Stimulated activated memory B cell treated with anti-CD40 and anti-IgM and Interleukin-4, amounts not matched to agents 10 μg/mL and 1 μg/mL and 100 μg/mL, for 72 hours (primary cell): ENCODE measurements at regions not wholly inside any gene's neighbourhood (a gene's known extent, or its start where the extent isn't known, plus 50 kb on each side); places are given as distances from the start of the nearest gene placed in this dataset.

Source experiments
- ATAC-seq: fragments of 150-1000 bp; cut with Tn5 transposase; 2 replicates; pipeline ENCODE4 v1.10.0; 2021
- H3K27ac Mint-ChIP-seq: one replicate; pipeline ENCODE4 v1.8.0; 2022; ENCODE audit warnings: mild to moderate bottlenecking, mixed read lengths
- H3K27me3 Mint-ChIP-seq: one replicate; pipeline ENCODE4 v1.8.0; 2022; ENCODE audit warnings: mixed read lengths
- H3K36me3 Mint-ChIP-seq: one replicate; pipeline ENCODE4 v1.8.0; 2022; ENCODE audit warnings: mixed read lengths
- H3K4me1 Mint-ChIP-seq: one replicate; pipeline ENCODE4 v1.8.0; 2022; ENCODE audit warnings: mixed read lengths
- H3K4me3 Mint-ChIP-seq: one replicate; pipeline ENCODE4 v1.8.0; 2022; ENCODE audit warnings: mild to moderate bottlenecking, moderate library complexity, mixed read lengths
- H3K9me3 Mint-ChIP-seq: one replicate; pipeline ENCODE4 v1.8.0; 2022; ENCODE audit warnings: mixed read lengths

DNA sequence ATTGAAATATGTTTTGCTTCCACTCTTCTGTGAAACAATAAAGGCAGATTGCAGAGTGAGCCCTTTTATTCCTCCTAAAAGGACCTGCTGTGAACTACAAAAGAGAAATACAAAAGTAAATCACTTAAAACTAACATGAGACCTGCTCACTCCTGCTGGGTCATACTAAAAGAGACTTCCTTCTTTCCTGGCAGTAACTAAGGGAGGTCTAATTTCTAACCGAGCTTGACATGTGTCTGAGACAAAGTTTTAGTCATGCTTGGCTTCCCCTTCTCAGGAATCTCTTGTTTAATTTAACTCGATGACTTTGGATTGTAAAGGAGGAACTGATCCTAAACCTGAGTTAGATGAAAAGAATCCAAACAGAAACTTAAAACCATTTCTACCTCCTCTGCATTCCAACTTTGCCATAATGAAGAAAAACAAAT, 86.4 kb upstream of the CDH6 start:
- Mint-ChIP-seq H3K4me1 (no peaks in the 10 kb centered on the region), H3K9me3 (peaks cover 3% of the 10 kb centered on the region), H3K27me3 (no peaks in the 10 kb centered on the region), H3K27ac (no peak overlapping the region), H3K36me3 (no peaks in the 10 kb centered on the region), H3K4me3 (no peak overlapping the region)
- ATAC-seq: no peak

DNA sequence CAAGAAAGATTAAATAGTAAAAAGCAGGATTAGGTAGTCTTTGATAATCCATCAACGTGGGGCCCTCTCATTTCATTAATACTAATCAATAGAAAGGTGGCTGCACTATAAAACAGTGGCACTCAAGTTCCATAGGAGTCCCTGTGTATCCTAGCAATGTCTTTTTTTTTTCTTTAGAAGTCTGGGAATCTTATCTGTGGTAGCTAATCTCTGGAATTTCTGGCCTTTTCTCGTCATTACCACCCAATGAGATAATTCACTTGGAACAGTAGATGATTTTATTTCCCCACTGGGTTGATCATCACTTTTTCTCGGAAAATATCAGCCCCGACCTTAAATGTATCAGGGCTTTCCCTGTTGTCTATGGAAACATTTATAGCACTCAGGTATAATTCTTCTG, 86.8 kb upstream of the CDH6 start:
- Mint-ChIP-seq H3K4me3 (no peak overlapping the region), H3K27ac (no peak overlapping the region), H3K36me3 (no peaks in the 10 kb centered on the region), H3K9me3 (peaks cover 3% of the 10 kb centered on the region), H3K4me1 (no peaks in the 10 kb centered on the region), H3K27me3 (no peaks in the 10 kb centered on the region)
- no peak for ATAC-seq

DNA sequence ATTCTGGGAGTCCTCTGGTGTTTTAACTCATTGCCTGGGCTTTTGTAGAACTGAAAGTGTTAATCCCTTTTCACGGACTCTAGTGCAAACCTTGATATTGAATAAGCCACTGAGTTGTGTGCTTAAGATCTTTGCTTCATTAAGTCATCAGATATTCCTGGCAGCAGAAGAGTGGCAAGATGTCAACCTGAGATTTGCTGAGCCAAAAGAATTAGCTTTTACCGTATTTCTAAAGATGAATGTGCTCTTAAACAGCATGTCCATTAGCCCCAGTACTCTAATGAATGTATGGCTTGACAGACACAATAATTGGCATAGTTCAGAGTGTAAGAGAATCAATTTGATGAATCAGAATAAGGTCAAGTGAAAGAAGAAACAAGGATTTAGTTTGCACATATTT, 87.2 kb upstream of the CDH6 start:
- Mint-ChIP-seq H3K27ac (no peak overlapping the region), H3K27me3 (no peaks in the 10 kb centered on the region), H3K4me3 (no peak overlapping the region), H3K9me3 (peaks cover under 1% of the 10 kb centered on the region), H3K4me1 (no peaks in the 10 kb centered on the region), H3K36me3 (no peaks in the 10 kb centered on the region)
- no peak for ATAC-seq

DNA sequence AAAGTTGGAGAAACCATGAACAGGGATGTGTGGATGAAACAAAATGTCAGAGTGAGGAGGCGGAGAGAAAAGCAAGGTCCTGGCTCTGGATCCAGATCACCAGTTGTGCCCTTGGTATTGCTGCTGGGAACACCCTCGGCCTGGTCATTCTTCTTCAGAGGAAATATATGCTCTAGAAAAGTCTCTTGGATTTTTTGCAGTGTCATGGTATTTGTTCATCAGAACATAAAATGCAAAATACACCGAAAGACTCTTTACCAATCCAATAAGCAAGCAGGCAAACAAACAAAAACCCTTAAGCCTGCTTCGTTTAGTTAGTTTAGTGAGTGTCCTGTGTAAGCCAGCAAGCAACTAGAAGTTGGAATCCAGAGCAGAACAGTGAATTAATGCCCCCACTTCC, 88.7 kb upstream of the CDH6 start:
- Mint-ChIP-seq H3K4me1 (no peaks in the 10 kb centered on the region), H3K9me3 (no peaks in the 10 kb centered on the region)
- ATAC-seq: no peak

DNA sequence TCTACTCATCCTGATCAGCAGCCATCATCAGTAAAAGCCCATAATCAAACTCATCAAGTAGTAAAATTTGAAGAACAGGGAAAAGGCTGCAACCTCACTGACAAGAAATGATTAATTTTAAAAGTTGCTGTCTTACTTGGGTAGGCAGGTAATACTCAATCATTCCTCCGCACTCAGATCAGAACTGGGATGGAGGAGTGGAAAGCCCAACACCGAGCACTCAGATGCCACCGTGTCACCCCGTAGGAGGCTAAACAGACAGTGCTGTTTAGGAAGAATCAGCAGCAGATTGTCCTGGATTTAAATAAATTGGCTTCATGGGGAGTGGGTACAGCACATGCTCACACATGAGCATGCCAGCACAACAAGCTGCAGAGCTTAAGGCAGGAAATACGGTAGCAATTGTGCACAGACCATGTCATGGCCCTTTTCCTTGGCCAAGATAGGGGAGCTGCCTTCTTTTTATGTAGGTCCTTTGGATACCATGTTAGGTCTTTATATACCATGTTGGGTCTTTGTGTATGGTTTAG, 92.6 kb upstream of the CDH6 start:
- H3K27ac Mint-ChIP-seq: no peak overlapping the region
- no peaks in the 10 kb centered on the region for H3K27me3 Mint-ChIP-seq

More for the DNA sequence above, 88.7 kb upstream of the CDH6 start:
- Mint-ChIP-seq H3K27ac (no peak overlapping the region), H3K27me3 (no peaks in the 10 kb centered on the region), H3K36me3 (no peaks in the 10 kb centered on the region), H3K4me3 (no peak overlapping the region)

DNA sequence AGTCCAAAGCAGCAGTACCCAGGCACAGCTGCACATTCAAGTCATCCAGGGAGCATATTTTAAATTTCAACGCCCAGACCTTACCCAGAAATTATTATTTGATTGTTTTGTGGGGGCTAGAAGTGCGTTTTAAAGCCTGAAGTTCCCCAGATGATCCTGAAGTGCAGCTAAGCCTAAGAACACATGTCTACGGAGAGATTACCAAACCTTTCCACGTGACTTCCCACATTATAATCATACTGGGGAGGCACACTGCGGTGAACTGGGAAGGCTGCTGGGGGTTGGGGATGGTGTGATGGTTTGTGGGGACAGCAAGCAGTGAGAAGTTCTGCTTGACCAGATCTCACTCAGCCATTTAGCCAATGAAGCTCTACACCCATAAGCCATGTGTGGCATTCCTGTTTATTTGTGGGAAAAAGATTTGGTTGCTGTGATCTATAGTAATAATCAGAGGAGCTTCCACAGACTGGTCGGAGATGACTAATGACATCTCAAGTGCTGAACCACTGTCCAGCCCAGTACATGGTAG, 93.4 kb upstream of the CDH6 start:
- no peak overlapping the region for H3K27ac Mint-ChIP-seq
- no peaks in the 10 kb centered on the region for H3K36me3 Mint-ChIP-seq

More for the DNA sequence above, 92.6 kb upstream of the CDH6 start:
- Mint-ChIP-seq H3K9me3 (no peaks in the 10 kb centered on the region), H3K4me1 (no peaks in the 10 kb centered on the region), H3K36me3 (no peaks in the 10 kb centered on the region), H3K4me3 (no peak overlapping the region)
- no peak for ATAC-seq

DNA sequence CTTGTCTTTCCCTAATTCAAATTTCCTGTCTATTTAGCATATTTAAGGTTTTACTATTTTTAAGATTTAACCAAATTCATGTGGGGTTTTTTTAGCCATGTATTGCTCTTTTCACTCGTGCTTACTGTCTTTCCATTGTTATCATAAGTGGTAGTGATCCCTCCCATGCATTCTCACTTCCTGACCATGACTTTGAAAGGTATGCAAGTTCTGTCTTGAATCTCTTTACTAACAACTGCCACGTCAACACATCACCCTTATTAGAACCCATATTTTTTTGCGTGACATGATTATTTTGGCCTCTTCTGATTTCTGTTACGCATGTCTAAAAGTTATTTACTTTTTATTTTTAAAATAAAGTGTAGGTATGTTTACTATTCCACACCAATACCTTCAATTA, 94.7 kb upstream of the CDH6 start:
- no peak for ATAC-seq
- no peaks in the 10 kb centered on the region for H3K36me3 Mint-ChIP-seq
- no peaks in the 10 kb centered on the region for H3K4me1 Mint-ChIP-seq
- no peak overlapping the region for H3K4me3 Mint-ChIP-seq
- no peak overlapping the region for H3K27ac Mint-ChIP-seq
- H3K27me3 Mint-ChIP-seq: no peaks in the 10 kb centered on the region
- no peaks in the 10 kb centered on the region for H3K9me3 Mint-ChIP-seq

More for the DNA sequence above, 93.4 kb upstream of the CDH6 start:
- no peaks in the 10 kb centered on the region for H3K9me3 Mint-ChIP-seq
- no peak overlapping the region for H3K4me3 Mint-ChIP-seq
- no peaks in the 10 kb centered on the region for H3K27me3 Mint-ChIP-seq
- H3K4me1 Mint-ChIP-seq: no peaks in the 10 kb centered on the region
- no peak for ATAC-seq

DNA sequence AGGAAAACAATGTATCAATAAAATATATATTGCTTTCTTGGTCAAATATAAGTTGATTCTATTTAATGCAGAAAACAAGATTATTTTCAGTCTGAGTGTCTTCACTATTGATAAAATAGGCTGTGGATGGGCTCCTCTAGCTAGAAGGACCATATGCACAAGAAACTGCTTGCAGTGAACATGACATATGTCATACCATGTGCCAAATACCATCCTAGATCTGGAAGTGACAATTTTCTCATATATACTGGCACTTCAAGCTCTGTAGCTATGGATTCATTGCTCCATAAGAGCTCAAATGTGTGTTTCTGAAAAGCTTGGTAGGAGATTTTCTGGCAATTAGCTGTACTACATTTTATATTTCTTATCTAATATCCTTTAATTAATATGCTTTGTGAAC, 95.6 kb upstream of the CDH6 start:
- no peaks in the 10 kb centered on the region for H3K4me1 Mint-ChIP-seq
- H3K27ac Mint-ChIP-seq: no peak overlapping the region
- no peaks in the 10 kb centered on the region for H3K36me3 Mint-ChIP-seq
- H3K4me3 Mint-ChIP-seq: no peak overlapping the region
- H3K27me3 Mint-ChIP-seq: no peaks in the 10 kb centered on the region
- peaks cover 3% of the 10 kb centered on the region for H3K9me3 Mint-ChIP-seq
- ATAC-seq: no peak

DNA sequence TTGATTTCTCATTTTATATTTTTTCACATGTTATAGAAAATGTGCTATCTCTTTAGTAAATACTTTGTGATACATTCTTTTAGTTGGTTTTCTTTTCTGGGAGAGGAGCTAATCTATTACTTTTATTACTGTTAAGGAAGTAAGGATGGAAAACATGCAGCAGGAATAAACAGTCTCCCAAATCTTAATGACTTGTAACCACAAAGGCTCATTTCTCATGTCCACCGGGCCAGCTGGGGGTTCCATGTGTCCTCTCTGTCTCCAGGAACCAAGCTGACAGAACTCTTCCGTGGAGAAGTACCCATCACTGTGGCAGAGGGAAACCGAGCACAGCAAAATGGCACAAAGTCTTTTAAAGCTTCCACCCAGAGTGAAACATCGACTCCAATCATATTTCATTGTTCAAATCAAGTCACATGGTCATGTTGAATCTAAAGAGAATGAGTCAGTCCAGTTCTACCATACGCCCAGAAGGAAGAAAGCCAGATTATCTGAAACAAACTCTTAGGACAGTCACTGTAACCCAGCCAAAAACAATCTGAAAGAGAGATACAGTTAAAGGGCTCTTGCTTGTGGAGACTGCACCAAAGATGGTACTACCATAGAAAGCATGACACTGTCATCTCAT, 97.1 kb upstream of the CDH6 start:
- Mint-ChIP-seq H3K36me3 (no peaks in the 10 kb centered on the region), H3K27me3 (no peaks in the 10 kb centered on the region), H3K27ac (no peak overlapping the region), H3K4me3 (no peak overlapping the region), H3K4me1 (no peaks in the 10 kb centered on the region), H3K9me3 (peaks cover 6% of the 10 kb centered on the region)
- ATAC-seq: no peak

DNA sequence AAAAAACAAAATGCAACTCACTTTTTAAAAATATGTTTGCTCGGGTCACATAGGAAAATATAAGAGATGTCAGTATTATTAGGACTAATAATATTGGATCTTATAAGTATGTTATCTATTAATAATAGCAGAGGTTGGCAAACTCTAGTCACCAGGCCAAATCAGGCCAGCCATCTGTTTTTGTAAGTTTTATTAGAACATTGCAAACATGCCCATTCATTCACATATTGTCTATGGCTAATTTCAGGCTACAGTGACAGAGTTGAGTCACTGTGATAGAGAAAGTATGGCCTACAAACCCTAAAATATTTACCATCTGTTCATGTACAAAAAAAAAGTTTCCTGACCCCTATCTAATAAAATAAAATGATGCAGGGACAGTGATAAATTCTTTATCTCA, 97.7 kb upstream of the CDH6 start:
- H3K4me3 Mint-ChIP-seq: no peak overlapping the region
- no peaks in the 10 kb centered on the region for H3K36me3 Mint-ChIP-seq
- no peak overlapping the region for H3K27ac Mint-ChIP-seq
- no peaks in the 10 kb centered on the region for H3K27me3 Mint-ChIP-seq
- no peak for ATAC-seq
- peaks cover 6% of the 10 kb centered on the region for H3K9me3 Mint-ChIP-seq
- no peaks in the 10 kb centered on the region for H3K4me1 Mint-ChIP-seq

DNA sequence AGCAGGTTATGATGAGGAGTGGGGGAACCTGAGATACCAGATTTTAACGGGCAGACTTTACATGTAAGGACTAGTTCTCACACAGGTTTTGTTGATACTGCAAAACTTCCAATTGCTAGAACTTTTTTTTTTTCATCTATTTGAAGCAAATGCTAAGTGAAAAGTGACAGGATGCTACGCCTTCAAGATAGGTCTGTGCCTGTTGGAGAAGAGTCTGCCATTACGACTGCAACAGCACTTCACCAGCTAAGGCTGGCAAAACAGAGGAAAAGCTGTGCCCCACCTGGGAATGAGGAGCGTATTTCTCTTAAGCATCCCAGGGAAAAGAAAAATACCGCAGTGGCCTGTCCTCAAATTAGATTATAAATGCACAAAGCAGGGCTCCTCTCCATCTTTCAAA, 102.0 kb upstream of the CDH6 start:
- H3K4me3 Mint-ChIP-seq: no peak overlapping the region
- no peak overlapping the region for H3K27ac Mint-ChIP-seq
- peaks cover 6% of the 10 kb centered on the region for H3K9me3 Mint-ChIP-seq
- H3K4me1 Mint-ChIP-seq: no peaks in the 10 kb centered on the region
- H3K27me3 Mint-ChIP-seq: no peaks in the 10 kb centered on the region
- H3K36me3 Mint-ChIP-seq: no peaks in the 10 kb centered on the region
- ATAC-seq: no peak

DNA sequence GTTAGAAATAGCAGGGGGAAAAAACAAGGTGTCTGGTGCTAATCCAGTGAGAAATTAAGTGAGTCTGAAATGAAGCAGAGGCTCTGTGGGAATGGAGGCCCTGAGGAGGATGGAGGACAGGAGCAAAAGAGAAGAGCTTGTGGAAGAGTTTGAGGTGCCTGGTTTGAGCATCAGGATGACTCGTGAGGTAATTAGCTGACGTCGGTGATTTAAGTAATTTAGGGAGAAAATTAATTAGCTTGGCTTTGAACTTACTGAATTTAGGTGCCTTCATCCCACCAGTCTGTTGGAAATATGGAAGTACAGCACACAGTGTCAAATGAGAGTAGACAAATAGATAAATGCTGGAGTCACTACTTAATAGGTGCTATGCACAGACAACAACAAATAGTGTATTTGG, 103.0 kb upstream of the CDH6 start:
- no peak overlapping the region for H3K27ac Mint-ChIP-seq
- no peak for ATAC-seq
- H3K36me3 Mint-ChIP-seq: no peaks in the 10 kb centered on the region
- H3K27me3 Mint-ChIP-seq: no peaks in the 10 kb centered on the region
- H3K4me3 Mint-ChIP-seq: no peak overlapping the region
- no peaks in the 10 kb centered on the region for H3K4me1 Mint-ChIP-seq
- H3K9me3 Mint-ChIP-seq: peaks cover 6% of the 10 kb centered on the region

DNA sequence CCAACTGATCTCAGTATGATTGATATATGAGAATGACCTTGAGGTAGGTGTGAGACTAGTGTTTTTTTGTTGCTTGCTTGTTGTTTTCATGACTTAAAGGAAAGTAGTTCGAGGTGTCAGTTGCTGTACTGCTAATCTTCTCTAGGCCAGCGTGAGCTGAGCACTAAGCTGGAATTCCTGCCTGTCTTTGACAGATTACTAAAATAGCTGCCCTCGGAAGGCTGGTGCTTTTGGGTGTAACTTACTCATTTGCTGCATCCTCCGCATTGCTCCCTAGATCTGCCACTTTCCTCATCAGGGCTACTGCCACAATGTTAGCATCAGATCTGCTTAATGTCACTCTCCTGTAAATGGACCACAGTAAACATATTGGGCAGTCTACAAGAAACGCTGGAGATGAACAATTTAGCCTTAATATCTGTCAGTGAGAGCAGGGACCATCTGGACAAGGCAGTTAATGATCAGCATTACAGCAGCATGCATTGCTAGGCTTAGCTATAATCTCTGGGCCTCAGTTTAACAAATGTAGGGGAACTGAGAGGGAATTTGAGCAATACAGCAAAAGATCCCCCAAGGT, 106.6 kb upstream of the CDH6 start:
- H3K27me3 Mint-ChIP-seq: no peaks in the 10 kb centered on the region

DNA sequence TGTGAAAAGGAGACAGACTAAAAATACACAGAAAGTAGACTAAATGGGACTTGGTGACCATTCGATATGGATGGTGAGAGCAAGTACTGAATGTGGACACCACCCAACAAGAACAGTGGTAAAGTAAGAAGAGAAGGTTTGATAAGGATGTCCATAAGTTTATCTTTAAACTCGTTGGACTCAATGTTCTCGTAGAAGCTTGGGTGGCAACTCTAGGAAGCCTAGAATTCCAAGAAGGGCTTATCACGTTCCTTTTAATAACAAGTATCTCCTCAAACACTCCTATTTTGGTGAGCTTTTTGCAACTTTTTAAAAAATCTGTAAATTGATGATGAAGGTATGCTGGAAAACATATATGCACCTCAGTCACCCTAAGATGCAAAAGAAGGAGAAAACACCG, 108.6 kb upstream of the CDH6 start:
- no peak overlapping the region for H3K4me3 Mint-ChIP-seq
- no peaks in the 10 kb centered on the region for H3K36me3 Mint-ChIP-seq
- no peak for ATAC-seq
- H3K27ac Mint-ChIP-seq: no peak overlapping the region
- no peaks in the 10 kb centered on the region for H3K4me1 Mint-ChIP-seq
- no peaks in the 10 kb centered on the region for H3K27me3 Mint-ChIP-seq
- H3K9me3 Mint-ChIP-seq: peaks cover 6% of the 10 kb centered on the region

More for the DNA sequence above, 106.6 kb upstream of the CDH6 start:
- Mint-ChIP-seq H3K4me3 (no peak overlapping the region), H3K9me3 (peaks cover 8% of the 10 kb centered on the region), H3K36me3 (no peaks in the 10 kb centered on the region), H3K27ac (no peak overlapping the region), H3K4me1 (no peaks in the 10 kb centered on the region)
- ATAC-seq: no peak

DNA sequence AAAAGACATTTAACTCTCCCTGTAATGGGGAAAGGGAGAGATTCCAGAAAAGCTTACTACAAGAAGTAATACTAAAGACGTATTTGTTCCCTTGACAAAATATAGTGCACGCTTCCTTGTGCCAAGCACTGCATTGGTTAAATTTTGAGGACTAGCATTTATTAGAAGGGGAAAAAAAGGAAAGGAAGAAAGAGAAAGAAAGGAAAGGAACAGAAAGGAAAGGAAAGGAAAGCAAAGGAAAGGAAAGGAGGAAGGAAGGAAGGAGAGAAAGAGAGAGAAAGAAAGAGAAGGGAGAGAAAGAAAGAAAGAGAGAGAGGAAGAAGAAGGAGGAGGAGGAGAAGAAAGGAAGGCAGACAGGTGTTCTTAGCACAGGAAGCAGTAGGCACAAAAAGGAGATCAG, 110.1 kb upstream of the CDH6 start:
- Mint-ChIP-seq H3K27ac (no peak overlapping the region), H3K27me3 (no peaks in the 10 kb centered on the region), H3K9me3 (peaks cover 6% of the 10 kb centered on the region), H3K36me3 (no peaks in the 10 kb centered on the region), H3K4me3 (no peak overlapping the region), H3K4me1 (no peaks in the 10 kb centered on the region)
- ATAC-seq: no peak

DNA sequence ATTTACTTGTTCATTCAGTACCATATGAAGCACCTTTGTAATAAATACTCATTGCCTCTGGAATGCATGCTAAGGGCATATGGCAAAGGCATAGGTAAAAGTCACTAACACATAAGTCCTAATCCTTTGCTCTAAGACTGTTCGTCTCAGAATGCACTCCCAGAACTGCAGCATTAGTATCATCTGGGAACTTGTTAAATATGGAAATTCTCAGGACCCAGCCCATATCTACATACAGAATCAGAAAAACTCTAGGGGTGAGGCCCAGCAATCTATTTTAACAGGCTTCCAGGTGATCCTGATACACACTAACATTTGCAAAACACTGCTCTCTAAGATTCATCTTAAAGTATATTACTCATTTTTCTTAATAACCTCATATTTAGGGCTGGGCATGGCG, 113.8 kb upstream of the CDH6 start:
- no peak for ATAC-seq
- Mint-ChIP-seq H3K27me3 (no peaks in the 10 kb centered on the region), H3K9me3 (peaks cover 8% of the 10 kb centered on the region), H3K36me3 (no peaks in the 10 kb centered on the region), H3K4me3 (no peak overlapping the region), H3K27ac (no peak overlapping the region), H3K4me1 (no peaks in the 10 kb centered on the region)
